Caco-2 (cell line): ENCODE measurements at regions not wholly inside any gene's neighbourhood (a gene's known extent, or its start where the extent isn't known, plus 50 kb on each side); places are given as distances from the start of the nearest gene placed in this dataset.

ENCODE experiments used
- BruUV-seq: library from RNA; stranded (reverse); fragments of 400-500 nt; replicated peaks from 2 replicates; lab custom pipeline; 2021; lab: Mats Ljungman, UMichigan
- CTCF ChIA-PET: fragments of 300-600 bp; sonication (Branson Sonifier 250); formaldehyde crosslinking; loops from one replicate; lab custom pipeline; 2022; ENCODE audit warnings: antibody characterized with exemption; lab: Charles Lee
- POLR2A ChIA-PET: fragments of 300-600 bp; sonication (Branson Sonifier 250); formaldehyde crosslinking; loops from one replicate; lab custom pipeline; 2022; ENCODE audit warnings: antibody characterized with exemption; lab: Charles Lee
- DNase-seq, 2 experiments: peaks; one replicate each; pipeline versions ENCODE4 v3.0.0 to v3.0.0-alpha.2; 2020 to 2022
- H3K27me3 ChIP-seq: replicated peaks from 2 replicates; pipeline ENCODE4 v1.6.0; 2011; ENCODE audit warnings: low read length; ENCODE audit not compliant: control insufficient read depth, insufficient read depth
- H3K36me3 ChIP-seq: 2 replicates; pipeline ENCODE4 v1.5.1; 2011; ENCODE audit warnings: low read length; ENCODE audit not compliant: control insufficient read depth, insufficient read depth
- H3K4me1 ChIP-seq: fragments of 250-450 bp; sonication (Bioruptor Pico); 2 replicates; pipeline ENCODE4 v1.5.1; 2020; ENCODE audit warnings: mild to moderate bottlenecking
- H3K4me3 ChIP-seq: 2 replicates; pipeline ENCODE4 v1.5.1; 2011; ENCODE audit warnings: low read depth, mild to moderate bottlenecking, control low read depth, low read length
- H3K9me3 ChIP-seq: fragments of 250-450 bp; sonication (Bioruptor Pico); 2 replicates; pipeline ENCODE4 v1.5.1; 2020; ENCODE audit warnings: mild to moderate bottlenecking, moderate library complexity
- H3K27ac Mint-ChIP-seq: one replicate; pipeline ENCODE4 v1.8.0; 2022; ENCODE audit warnings: mixed read lengths; ENCODE audit not compliant: unreplicated experiment
- H3K27me3 Mint-ChIP-seq: one replicate; pipeline ENCODE4 v1.8.0; 2022; ENCODE audit warnings: mixed read lengths; ENCODE audit not compliant: insufficient read depth, unreplicated experiment
- H3K36me3 Mint-ChIP-seq: one replicate; pipeline ENCODE4 v1.8.0; 2022; ENCODE audit warnings: mild to moderate bottlenecking, mixed read lengths; ENCODE audit not compliant: insufficient read depth, unreplicated experiment
- H3K4me1 Mint-ChIP-seq: one replicate; pipeline ENCODE4 v1.8.0; 2022; ENCODE audit warnings: low read depth, mixed read lengths; ENCODE audit not compliant: unreplicated experiment
- H3K4me3 Mint-ChIP-seq: one replicate; pipeline ENCODE4 v1.8.0; 2022; ENCODE audit warnings: mild to moderate bottlenecking, moderate library complexity, mixed read lengths; ENCODE audit not compliant: unreplicated experiment
- H3K9me3 Mint-ChIP-seq: one replicate; pipeline ENCODE4 v1.8.0; 2022; ENCODE audit warnings: mixed read lengths; ENCODE audit not compliant: unreplicated experiment
- intact Hi-C: fragments of 100-400 bp; cut with micrococcal nuclease; formaldehyde crosslinking; loops from one replicate; pipeline ENCODE4 v1.10.0; 2022; ENCODE audit not compliant: unreplicated experiment
- TF ChIP-seq, protein P1 (sequence below), 2 experiments: fragments of 200-600 bp in 1 of 2; IDR thresholded peaks; 1 replicate in 1 of 2; 2 replicates in 1 of 2; pipeline versions ENCODE4 v1.5.1 to v1.8.0; 2011 to 2022; ENCODE audit warnings: antibody characterized with exemption in 1 of 2, control low read depth in 1 of 2, inconsistent platforms in 1 of 2, low read depth in 1 of 2, low read length in 1 of 2, mild to moderate bottlenecking in 1 of 2, moderate library complexity in 1 of 2; ENCODE audit not compliant: insufficient read depth in 1 of 2, severe bottlenecking in 1 of 2, unreplicated experiment in 1 of 2

DNA sequence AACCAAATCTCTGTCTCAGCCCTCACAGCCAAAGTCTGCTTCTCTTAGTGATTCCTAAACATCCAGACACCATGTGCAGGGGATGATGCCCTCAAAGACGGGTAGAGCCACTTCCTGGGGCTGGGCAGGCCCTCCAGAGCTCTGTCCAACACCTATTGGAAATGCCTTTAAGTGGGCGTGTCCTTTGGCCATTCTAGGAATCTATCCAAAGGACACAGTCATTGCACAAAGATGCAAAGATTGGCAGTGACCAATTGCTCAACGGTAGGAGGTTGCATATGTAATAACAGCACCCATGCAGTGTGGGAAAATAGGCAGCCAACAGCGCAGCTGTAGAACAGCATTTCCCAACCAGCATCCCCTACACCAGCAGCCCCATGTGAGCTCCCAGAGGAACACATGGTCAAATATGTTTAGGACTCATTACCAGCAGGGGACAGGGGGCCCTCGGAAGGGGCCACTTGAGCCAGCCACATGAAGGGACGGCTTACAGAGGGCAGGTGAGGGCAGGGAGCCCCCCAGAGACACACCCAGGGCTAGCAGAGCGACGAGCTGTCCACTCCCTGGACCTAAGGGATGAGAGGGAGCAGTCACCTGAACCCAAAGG, 142.8 kb upstream of the IQSEC1 start:
- H3K4me1 Mint-ChIP-seq: no peaks in the 10 kb centered on the region
- no peaks in the 10 kb centered on the region for H3K36me3 Mint-ChIP-seq
- Histone ChIP-seq H3K36me3 (no peaks in the 10 kb centered on the region), H3K4me1 (peaks cover 5% of the 10 kb centered on the region; the same call in 1 of the 2 replicates), H3K27me3 (no peaks in the 10 kb centered on the region), H3K4me3 (no peak overlapping the region), H3K9me3 (no peaks in the 10 kb centered on the region)
- ChIA-PET POLR2A (no interaction called here), CTCF (no interaction called here)
- no peaks in the 10 kb centered on the region for H3K9me3 Mint-ChIP-seq
- intact Hi-C loops: no loop called here
- BruUV-seq: no TSS peak
- no peak overlapping the region for H3K27ac Mint-ChIP-seq
- no peak overlapping the region for H3K4me3 Mint-ChIP-seq
- DNase-seq: no peak
- H3K27me3 Mint-ChIP-seq: peaks cover 25% of the 10 kb centered on the region
- TF ChIP-seq, protein P1, sequence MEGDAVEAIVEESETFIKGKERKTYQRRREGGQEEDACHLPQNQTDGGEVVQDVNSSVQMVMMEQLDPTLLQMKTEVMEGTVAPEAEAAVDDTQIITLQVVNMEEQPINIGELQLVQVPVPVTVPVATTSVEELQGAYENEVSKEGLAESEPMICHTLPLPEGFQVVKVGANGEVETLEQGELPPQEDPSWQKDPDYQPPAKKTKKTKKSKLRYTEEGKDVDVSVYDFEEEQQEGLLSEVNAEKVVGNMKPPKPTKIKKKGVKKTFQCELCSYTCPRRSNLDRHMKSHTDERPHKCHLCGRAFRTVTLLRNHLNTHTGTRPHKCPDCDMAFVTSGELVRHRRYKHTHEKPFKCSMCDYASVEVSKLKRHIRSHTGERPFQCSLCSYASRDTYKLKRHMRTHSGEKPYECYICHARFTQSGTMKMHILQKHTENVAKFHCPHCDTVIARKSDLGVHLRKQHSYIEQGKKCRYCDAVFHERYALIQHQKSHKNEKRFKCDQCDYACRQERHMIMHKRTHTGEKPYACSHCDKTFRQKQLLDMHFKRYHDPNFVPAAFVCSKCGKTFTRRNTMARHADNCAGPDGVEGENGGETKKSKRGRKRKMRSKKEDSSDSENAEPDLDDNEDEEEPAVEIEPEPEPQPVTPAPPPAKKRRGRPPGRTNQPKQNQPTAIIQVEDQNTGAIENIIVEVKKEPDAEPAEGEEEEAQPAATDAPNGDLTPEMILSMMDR (IDR thresholded peaks at IDR 0.05; ENCODE audit: insufficient read depth in 1 of 2, low read depth in 1 of 2, low read length in 1 of 2, severe bottlenecking in 1 of 2, unreplicated experiment in 1 of 2): no peak

DNA sequence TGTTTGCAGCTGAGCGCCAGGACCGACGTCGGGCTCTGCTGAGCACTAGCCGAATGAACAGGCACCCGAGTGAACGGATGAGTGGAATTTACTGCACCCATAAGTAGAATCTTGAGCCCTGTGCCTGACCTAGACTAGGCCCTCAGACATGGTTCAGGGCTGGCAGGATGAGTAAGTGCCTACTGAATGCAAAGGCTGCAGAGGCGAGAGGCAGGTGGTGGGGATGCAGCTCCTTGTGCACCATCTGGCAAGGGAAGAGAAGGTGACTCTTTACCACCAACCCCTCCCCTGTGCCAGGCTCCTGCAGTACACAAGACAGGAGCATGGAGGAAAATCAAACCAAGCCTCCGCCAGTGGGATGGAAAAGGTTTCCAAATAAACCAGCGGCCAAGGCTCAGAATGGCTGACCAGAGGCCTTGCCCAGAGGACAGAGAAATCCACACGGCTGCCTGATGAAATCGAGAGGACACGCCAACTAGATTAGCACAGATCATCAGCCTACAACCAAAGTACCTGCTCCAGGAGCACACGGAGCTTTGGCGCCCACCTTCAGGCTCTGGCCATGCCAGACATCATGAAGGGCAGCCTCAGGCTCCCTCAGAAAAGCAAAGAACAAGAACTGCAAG, 141.7 kb upstream of the IQSEC1 start:
- no peak overlapping the region for H3K4me3 Mint-ChIP-seq
- TF ChIP-seq, protein P1 (IDR thresholded peaks at IDR 0.05; ENCODE audit: insufficient read depth in 1 of 2, low read depth in 1 of 2, low read length in 1 of 2, severe bottlenecking in 1 of 2, unreplicated experiment in 1 of 2): no peak
- no peak overlapping the region for H3K27ac Mint-ChIP-seq
- H3K4me3 ChIP-seq: no peak overlapping the region
- peaks cover 25% of the 10 kb centered on the region for H3K27me3 Mint-ChIP-seq
- no peaks in the 10 kb centered on the region for H3K36me3 Mint-ChIP-seq
- peaks cover 5% of the 10 kb centered on the region; the same call in 1 of the 2 replicates for H3K4me1 ChIP-seq
- H3K27me3 ChIP-seq: no peaks in the 10 kb centered on the region; the same call in 1 of the 2 replicates
- H3K4me1 Mint-ChIP-seq: no peaks in the 10 kb centered on the region
- no peaks in the 10 kb centered on the region for H3K9me3 ChIP-seq
- ChIA-PET CTCF (no interaction called here), POLR2A (no interaction called here)
- intact Hi-C loops: no loop called here
- H3K36me3 ChIP-seq: no peaks in the 10 kb centered on the region
- DNase-seq: no peak
- no TSS peak for BruUV-seq
- no peaks in the 10 kb centered on the region for H3K9me3 Mint-ChIP-seq

GRCh38 chr3:13213911-13214846, 140.9 kb upstream of the IQSEC1 start:
- intact Hi-C loops: no loop called here
- peaks cover 30% of the 10 kb centered on the region for H3K27me3 Mint-ChIP-seq
- no peaks in the 10 kb centered on the region for H3K4me1 Mint-ChIP-seq
- no peaks in the 10 kb centered on the region for H3K36me3 ChIP-seq
- DNase-seq: no peak
- no peaks in the 10 kb centered on the region for H3K9me3 Mint-ChIP-seq
- no peak overlapping the region for H3K4me3 ChIP-seq
- ChIA-PET POLR2A (no interaction called here), CTCF (no interaction called here)
- H3K4me3 Mint-ChIP-seq: no peak overlapping the region
- no TSS peak for BruUV-seq
- TF ChIP-seq, protein P1 (IDR thresholded peaks at IDR 0.05; ENCODE audit: insufficient read depth in 1 of 2, low read depth in 1 of 2, low read length in 1 of 2, severe bottlenecking in 1 of 2, unreplicated experiment in 1 of 2): no peak
- no peaks in the 10 kb centered on the region for H3K36me3 Mint-ChIP-seq
- H3K4me1 ChIP-seq: peaks cover 5% of the 10 kb centered on the region; the same call in 1 of the 2 replicates
- no peaks in the 10 kb centered on the region for H3K9me3 ChIP-seq
- no peaks in the 10 kb centered on the region; the same call in none of the 2 replicates for H3K27me3 ChIP-seq
- H3K27ac Mint-ChIP-seq: no peak overlapping the region
